NCI-H1930 (cell line): ENCODE measurements at regions not wholly inside any gene's neighbourhood (a gene's known extent, or its start where the extent isn't known, plus 50 kb on each side); places are given as distances from the start of the nearest gene placed in this dataset.
"Not testable (repeated sequence)": the region's sequence is repeated elsewhere in the genome, so short reads cannot be mapped to it uniquely, and the experiment has no call there.

Experiments used
- DNase-seq, 2 experiments: peaks; one replicate each; lab custom pipeline; 2025; lab: John Stamatoyannopoulos, UW

- no peak for DNase-seq
Observed at GRCh38 chr13:106096661-106097092, 438.8 kb downstream of the EFNB2 start.

- no peak for DNase-seq
Observed at GRCh38 chr13:106095919-106096318, 439.5 kb downstream of the EFNB2 start.

DNA sequence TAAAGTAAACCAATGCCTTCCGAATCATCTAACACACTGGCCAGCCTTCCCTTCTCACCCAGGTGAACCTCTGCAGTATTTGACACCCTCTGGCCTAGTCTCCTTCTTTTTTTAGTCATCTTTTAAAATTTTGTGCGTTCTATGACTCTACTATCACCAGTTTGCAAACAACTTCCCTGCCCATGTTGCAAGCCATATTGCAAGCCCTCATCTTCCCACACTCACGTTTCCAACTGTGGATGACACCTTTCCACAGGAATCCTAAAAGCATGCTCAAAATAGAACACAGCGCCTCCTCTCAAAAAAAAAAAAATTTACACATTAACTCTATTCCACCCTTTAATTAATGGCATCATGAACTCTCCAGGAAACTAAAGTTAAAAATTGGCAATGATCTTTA, 440.1 kb downstream of the EFNB2 start:
- DNase-seq = no peak

GRCh38 chr13:106090001-106090400, 445.5 kb downstream of the EFNB2 start:
- DNase-seq = no peak

- no peak for DNase-seq
Observed at GRCh38 chr13:106089261-106089980, 446.0 kb downstream of the EFNB2 start.

GRCh38 chr13:106088085-106088484, 447.4 kb downstream of the EFNB2 start:
- DNase-seq = peak; percentile 32 to 43

GRCh38 chr13:106087201-106087600, 448.3 kb downstream of the EFNB2 start:
- peak; percentile 77 to 83 for DNase-seq

- no peak for DNase-seq
Observed at GRCh38 chr13:106083620-106084350, 451.7 kb downstream of the EFNB2 start.

DNA sequence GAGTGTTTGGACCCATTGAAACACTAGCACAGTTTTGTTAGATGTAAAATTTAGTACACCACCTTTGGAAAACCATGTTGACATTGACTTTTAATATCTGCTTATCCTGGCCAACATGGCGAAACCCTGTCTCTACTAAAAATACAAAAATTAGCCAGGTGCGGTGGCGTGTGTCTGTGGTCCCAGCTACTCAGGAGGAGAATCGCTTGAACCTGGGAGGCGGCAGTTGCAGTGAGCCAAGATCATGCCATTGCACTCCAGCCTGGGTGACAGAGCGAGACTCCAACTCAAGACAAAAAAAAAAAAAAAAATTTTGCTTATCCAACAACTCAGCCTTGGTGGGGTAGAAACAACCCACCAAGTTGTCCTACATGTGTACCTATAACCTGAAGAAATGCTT, 454.2 kb downstream of the EFNB2 start:
- not testable (repeated sequence) for DNase-seq

- DNase-seq = no peak
Observed at GRCh38 chr13:106078191-106078590, 457.3 kb downstream of the EFNB2 start.

GRCh38 chr13:106077017-106077416, 458.4 kb downstream of the EFNB2 start:
- DNase-seq = no peak

DNA sequence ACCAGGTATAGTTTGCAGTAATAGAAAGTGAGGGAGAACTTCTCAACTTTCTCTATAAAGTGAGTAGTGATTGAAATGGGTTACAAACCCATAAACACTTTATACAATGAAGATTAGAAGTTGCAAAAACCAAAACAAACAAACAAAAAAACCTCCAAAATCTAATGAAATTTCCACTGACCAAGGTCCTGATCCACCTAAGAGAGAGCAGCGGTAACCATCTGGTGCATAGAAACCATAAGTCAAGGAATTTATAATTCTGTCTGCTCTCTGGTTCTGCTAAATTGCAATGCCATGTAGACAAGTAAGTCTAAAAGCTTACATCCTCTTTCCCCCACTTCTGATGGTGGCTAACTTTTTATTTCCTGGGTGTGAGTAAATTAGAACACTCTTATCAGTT, 463.4 kb downstream of the EFNB2 start:
- no peak for DNase-seq

- no peak for DNase-seq
Observed at GRCh38 chr13:106063591-106064313, 471.7 kb downstream of the EFNB2 start.

DNA sequence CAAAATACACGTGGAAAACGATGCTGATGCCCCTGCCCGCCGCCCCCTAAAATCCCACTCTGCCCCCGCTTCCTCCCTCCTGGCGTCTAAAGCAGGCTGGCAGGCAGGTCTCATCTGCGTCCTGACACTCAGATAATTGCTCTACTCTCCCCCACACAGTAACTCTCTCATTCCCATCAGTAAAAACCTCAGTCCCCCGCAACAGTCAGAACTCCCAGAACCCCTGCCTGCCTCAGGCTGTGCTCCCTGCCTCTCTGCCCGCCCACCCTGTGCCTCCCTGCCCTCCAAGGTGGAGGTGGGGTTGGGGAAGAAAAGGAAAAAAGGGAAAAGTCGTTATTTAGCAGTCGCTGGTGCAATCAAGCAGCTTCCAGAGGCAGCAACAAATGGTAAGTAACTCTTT, 473.7 kb downstream of the EFNB2 start:
- no peak for DNase-seq

DNA sequence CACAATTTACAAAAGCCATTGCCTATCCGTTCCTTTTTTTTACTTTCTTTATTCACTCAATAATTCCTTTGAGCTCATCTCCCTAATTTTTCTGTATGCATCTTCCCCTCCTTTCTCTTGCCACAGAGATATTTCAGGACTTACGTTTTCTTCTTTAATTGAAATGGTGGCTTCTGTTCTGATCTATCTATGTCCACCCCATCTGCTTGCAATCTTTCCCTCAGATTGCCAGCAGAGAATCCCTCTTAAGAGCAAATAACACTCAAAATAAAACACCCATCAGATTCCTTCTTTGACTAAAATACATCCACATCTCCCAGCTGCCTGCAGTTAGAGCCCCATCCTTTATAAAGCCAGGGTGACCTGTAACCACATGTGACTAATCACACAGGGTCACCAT, 478.6 kb downstream of the EFNB2 start:
- no peak for DNase-seq

- DNase-seq = no peak
Observed at GRCh38 chr13:106052200-106052767, 483.2 kb downstream of the EFNB2 start.

- no peak for DNase-seq
Observed at GRCh38 chr13:106049171-106049570, 486.3 kb downstream of the EFNB2 start.

DNA sequence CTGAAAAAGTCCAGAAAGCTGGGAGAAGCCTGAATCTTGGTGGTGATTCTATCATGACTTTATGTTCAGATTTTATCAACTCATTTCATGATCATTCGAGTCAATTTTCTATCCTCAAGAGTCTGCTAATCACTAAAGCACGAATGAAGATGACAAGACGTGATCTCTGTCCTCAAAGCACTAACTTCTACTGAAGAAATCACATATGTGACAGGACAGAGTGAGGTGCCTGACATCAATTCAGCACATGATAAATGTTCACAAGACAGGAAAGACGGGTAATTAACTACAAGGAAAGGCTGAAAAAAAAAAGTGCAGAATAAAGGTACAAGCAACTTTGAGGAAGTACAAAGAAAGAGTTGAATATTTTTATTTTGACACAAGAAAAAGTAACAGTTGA, 487.1 kb downstream of the EFNB2 start:
- no peak for DNase-seq

GRCh38 chr13:106047859-106048258, 487.6 kb downstream of the EFNB2 start:
- no peak for DNase-seq

DNA sequence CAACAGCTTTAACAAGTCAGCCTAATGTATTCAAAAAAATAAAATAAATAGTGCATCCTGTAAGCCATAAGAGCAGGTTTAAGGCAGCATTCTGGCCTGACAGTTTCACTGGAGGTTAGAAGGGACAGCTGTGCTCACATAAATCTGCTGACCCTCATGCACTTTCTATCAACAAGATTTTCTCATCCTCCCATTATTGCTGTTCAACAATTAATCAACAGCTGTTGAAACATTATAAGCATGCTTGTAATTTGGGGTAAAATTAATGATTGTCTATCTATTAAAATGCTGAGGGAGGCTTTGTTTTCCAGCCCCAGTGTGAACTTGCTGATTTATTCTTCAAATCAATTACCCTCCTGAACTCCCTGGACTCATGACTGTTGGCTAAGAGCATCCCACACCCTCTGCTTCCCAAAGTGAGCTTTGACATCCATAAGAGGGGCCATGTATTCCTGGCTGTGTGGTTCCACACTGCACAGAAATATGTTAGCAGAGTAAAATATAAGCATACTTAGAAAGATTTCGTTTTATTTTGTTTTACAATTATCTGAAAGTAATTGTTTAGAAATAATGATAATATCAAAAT, 492.4 kb downstream of the EFNB2 start:
- DNase-seq = no peak

- no peak for DNase-seq
Observed at GRCh38 chr13:106041445-106041844, 494.0 kb downstream of the EFNB2 start.

DNA sequence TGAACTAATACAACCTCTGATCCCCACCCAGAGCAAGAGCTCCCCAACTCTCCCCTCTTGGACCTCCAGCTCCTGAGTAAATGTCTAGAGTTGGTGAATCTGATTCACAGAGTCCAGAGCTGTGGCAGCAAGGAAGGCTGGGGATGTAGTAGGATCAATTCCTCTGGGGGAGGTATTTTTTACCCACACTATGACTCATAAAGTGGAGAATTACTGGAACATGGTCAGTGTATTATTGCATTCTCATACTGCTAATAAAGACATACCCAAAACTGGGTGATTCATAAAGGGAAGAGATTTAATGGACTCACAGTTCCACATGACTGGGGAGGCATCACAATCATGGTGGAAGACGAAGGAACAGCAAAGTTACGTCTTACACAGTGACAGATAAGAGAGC, 496.7 kb downstream of the EFNB2 start:
- DNase-seq = no peak
